Hepatocyte (in vitro differentiated cells): ENCODE measurements at regions not wholly inside any gene's neighbourhood (a gene's known extent, or its start where the extent isn't known, plus 50 kb on each side); places are given as distances from the start of the nearest gene placed in this dataset.
A peak's percentile ranks its signal among the peaks of the same experiment; 100 is the strongest.

Experiments used
- DNase-seq: peaks from one replicate; pipeline ENCODE4 v3.0.0-alpha.2; 2016; ENCODE audit warnings: low spot score
- H2AFZ ChIP-seq: fragments of 200-600 bp; sonication (generic); 2 replicates; pipeline ENCODE4 v1.6.0; 2016; ENCODE audit warnings: antibody characterized with exemption, mild to moderate bottlenecking
- H3K27ac ChIP-seq: fragments of 200-600 bp; sonication (generic); 2 replicates; pipeline ENCODE4 v1.5.1; 2016; ENCODE audit warnings: mild to moderate bottlenecking
- H3K27me3 ChIP-seq: fragments of 200-600 bp; sonication (generic); 2 replicates; pipeline ENCODE4 v1.6.1; 2016
- H3K36me3 ChIP-seq: fragments of 200-600 bp; sonication (generic); replicated peaks from 2 replicates; pipeline ENCODE4 v1.5.1; 2016; ENCODE audit warnings: low read depth; ENCODE audit not compliant: insufficient read depth
- H3K4me1 ChIP-seq: fragments of 200-600 bp; sonication (generic); 2 replicates; pipeline ENCODE4 v1.5.1; 2016; ENCODE audit warnings: mild to moderate bottlenecking, moderate library complexity; ENCODE audit not compliant: insufficient read depth
- H3K4me2 ChIP-seq: fragments of 200-600 bp; sonication (generic); 2 replicates; pipeline ENCODE4 v1.6.0; 2016
- H3K4me3 ChIP-seq: fragments of 200-600 bp; sonication (generic); 2 replicates; pipeline ENCODE4 v1.5.1; 2016; ENCODE audit warnings: mild to moderate bottlenecking
- H3K79me2 ChIP-seq: fragments of 200-600 bp; sonication (generic); 2 replicates; pipeline ENCODE4 v1.6.0; 2017; ENCODE audit warnings: mild to moderate bottlenecking
- H3K9me2 ChIP-seq: fragments of 200-600 bp; sonication (generic); replicated peaks from 2 replicates; pipeline ENCODE4 v1.6.0; 2017; ENCODE audit warnings: mild to moderate bottlenecking; ENCODE audit not compliant: insufficient read depth
- H3K9me3 ChIP-seq: fragments of 200-600 bp; sonication (generic); 2 replicates; pipeline ENCODE4 v1.5.1; 2016; ENCODE audit warnings: low read depth, mild to moderate bottlenecking
- H4K20me1 ChIP-seq: fragments of 200-600 bp; sonication (generic); 2 replicates; pipeline ENCODE4 v1.6.0; 2016; ENCODE audit warnings: mild to moderate bottlenecking; ENCODE audit not compliant: insufficient read depth, poor library complexity, severe bottlenecking
- CTCF ChIP-seq: fragments of 200-600 bp; sonication (generic); IDR thresholded peaks from 2 replicates; pipeline ENCODE4 v1.5.1; 2016; ENCODE audit warnings: antibody characterized with exemption, mild to moderate bottlenecking; ENCODE audit not compliant: poor library complexity
- EZH2 ChIP-seq: fragments of 200-600 bp; sonication (generic); IDR thresholded peaks from 2 replicates; pipeline ENCODE4 v1.6.1; 2016; ENCODE audit warnings: antibody characterized with exemption, mild to moderate bottlenecking, borderline replicate concordance
- EZH2phosphoT487 ChIP-seq: fragments of 200-600 bp; sonication (generic); IDR thresholded peaks from one replicate; pipeline ENCODE4 v1.6.1; 2018; ENCODE audit warnings: antibody characterized with exemption, mild to moderate bottlenecking, low read depth, moderate library complexity; ENCODE audit not compliant: unreplicated experiment, severe bottlenecking
- WGBS: methylation state at CpG from one replicate; pipeline ENCODE4 v1.1.6; 2016; ENCODE audit warnings: low lambda C conversion rate; ENCODE audit errors: missing lambda C conversion rate; 5-methylcytosine and 5-hydroxymethylcytosine counted together

- Histone ChIP-seq H3K36me3 (no peaks in the 10 kb centered on the region), H3K4me1 (peaks cover 17% of the 10 kb centered on the region), H3K4me2 (peak overlapping the region; percentile 62), H3K27ac (peak overlapping the region; percentile 9), H2AFZ (no peak overlapping the region), H3K27me3 (no peaks in the 10 kb centered on the region), H3K4me3 (no peak overlapping the region), H3K9me3 (no peaks in the 10 kb centered on the region), H3K79me2 (no peaks in the 10 kb centered on the region), H4K20me1 (no peaks in the 10 kb centered on the region), H3K9me2 (no peaks in the 10 kb centered on the region)
- WGBS: 76% methylated on average over 14 of the region's 14 CpGs
- TF ChIP-seq EZH2: no peak
- peak; percentile 22 for DNase-seq
These were observed 98.6 kb downstream of the IRS2 start for GRCh38 chr13:109687559-109688448.

- H3K4me1 ChIP-seq: peaks cover 17% of the 10 kb centered on the region
- WGBS: 80% methylated on average over 9 of the region's 9 CpGs
- H3K27me3 ChIP-seq: no peaks in the 10 kb centered on the region
- no peaks in the 10 kb centered on the region for H3K9me2 ChIP-seq
- H3K4me3 ChIP-seq: no peak overlapping the region
- no peak for TF ChIP-seq CTCF
- H2AFZ ChIP-seq: no peak overlapping the region
- no peak for DNase-seq
- H3K79me2 ChIP-seq: no peaks in the 10 kb centered on the region
- H3K4me2 ChIP-seq: peak overlapping the region; percentile 43
- H3K9me3 ChIP-seq: no peaks in the 10 kb centered on the region
- no peaks in the 10 kb centered on the region for H4K20me1 ChIP-seq
- peak overlapping the region; percentile 56 for H3K27ac ChIP-seq
- H3K36me3 ChIP-seq: no peaks in the 10 kb centered on the region
These were observed 101.2 kb downstream of the IRS2 start for GRCh38 chr13:109685203-109685602.

GRCh38 chr13:109684824-109685202 lies 101.6 kb downstream of the IRS2 start:
- Histone ChIP-seq H3K36me3 (no peaks in the 10 kb centered on the region), H3K9me2 (no peaks in the 10 kb centered on the region), H3K4me3 (no peak overlapping the region), H3K4me1 (peaks cover 17% of the 10 kb centered on the region), H3K79me2 (no peaks in the 10 kb centered on the region), H2AFZ (no peak overlapping the region), H4K20me1 (no peaks in the 10 kb centered on the region), H3K4me2 (peak overlapping the region; percentile 43), H3K27ac (peak overlapping the region; percentile 56), H3K27me3 (no peaks in the 10 kb centered on the region), H3K9me3 (no peaks in the 10 kb centered on the region)
- TF ChIP-seq CTCF: no peak
- TF ChIP-seq EZH2phosphoT487: no peak
- no peak for TF ChIP-seq EZH2
- 48% methylated on average over 9 of the region's 9 CpGs for WGBS
- DNase-seq: peak; percentile 41

- H3K36me3 ChIP-seq: no peaks in the 10 kb centered on the region
- no peak for DNase-seq
- 82% methylated on average over 7 of the region's 7 CpGs for WGBS
- no peaks in the 10 kb centered on the region for H3K9me2 ChIP-seq
- H4K20me1 ChIP-seq: no peaks in the 10 kb centered on the region
- H3K79me2 ChIP-seq: no peaks in the 10 kb centered on the region
- peak overlapping the region; percentile 43 for H3K4me2 ChIP-seq
- H2AFZ ChIP-seq: no peak overlapping the region
- TF ChIP-seq CTCF: no peak
- no peaks in the 10 kb centered on the region for H3K27me3 ChIP-seq
- H3K4me1 ChIP-seq: peaks cover 17% of the 10 kb centered on the region
- H3K9me3 ChIP-seq: no peaks in the 10 kb centered on the region
- no peak overlapping the region for H3K4me3 ChIP-seq
- H3K27ac ChIP-seq: peak overlapping the region; percentile 47
These were observed 102.1 kb downstream of the IRS2 start for GRCh38 chr13:109684084-109684823.
